ENCODE measurements at regions not wholly inside any gene's neighbourhood (a gene's known extent, or its start where the extent isn't known, plus 50 kb on each side); places are given as distances from the start of the nearest gene placed in this dataset.
"Not testable (repeated sequence)": the region's sequence is repeated elsewhere in the genome, so short reads cannot be mapped to it uniquely, and the experiment has no call there.

DNA sequence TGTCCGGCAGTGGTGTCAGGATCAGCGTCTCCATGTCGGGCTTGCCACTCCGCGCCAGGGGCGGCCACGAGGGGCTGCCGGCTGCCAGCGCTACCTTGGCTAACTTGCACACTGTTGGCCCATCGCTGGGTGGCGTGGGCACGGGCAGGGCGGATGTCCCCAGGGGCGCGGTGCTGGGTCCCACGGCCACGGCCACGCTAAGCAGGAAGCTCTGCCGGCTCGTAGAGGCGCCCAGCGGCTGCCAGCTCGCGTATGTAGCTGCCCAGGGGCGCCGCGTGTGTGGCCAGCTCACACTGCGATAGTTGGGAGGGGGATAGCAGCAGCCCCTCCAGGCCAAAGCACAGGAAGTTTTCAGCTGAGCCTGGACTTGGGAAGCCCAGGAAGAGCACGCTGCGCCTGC lies 249.4 kb downstream of the ANKRD30B start:
- DNase-seq (no peak), ATAC-seq (ENCODE audit: insufficient read depth, low FRiP score) (no peak)
- Histone ChIP-seq H3K36me3 (ENCODE audit: control insufficient read depth in 4 of 4, insufficient read depth in 4 of 4, low read length in 4 of 4) (no peaks in the 10 kb centered on the region), H3K27ac (ENCODE audit: low read depth in 1 of 2, low read length in 1 of 2) (no peak overlapping the region), H3K9me3 (ENCODE audit: control insufficient read depth in 4 of 4, insufficient read depth in 3 of 4, low read length in 3 of 4) (peaks cover 0 to 29% (median 0%) of the 10 kb centered on the region in 4 donors), H3K9ac (ENCODE audit: insufficient read depth in 1 of 2, low read length in 2 of 2) (no peak overlapping the region), H3K4me1 (ENCODE audit: control insufficient read depth in 5 of 5, insufficient read depth in 5 of 5, low read length in 5 of 5) (no peaks in the 10 kb centered on the region), H3K4me3 (no peak overlapping the region), H3K27me3 (ENCODE audit: control insufficient read depth in 3 of 3, insufficient read depth in 3 of 3, low read length in 2 of 3) (no peaks in the 10 kb centered on the region)
- WGBS, 2 donors, result 96% methylated on average over 30 of the region's 30 CpGs
- TF ChIP-seq, protein P1, sequence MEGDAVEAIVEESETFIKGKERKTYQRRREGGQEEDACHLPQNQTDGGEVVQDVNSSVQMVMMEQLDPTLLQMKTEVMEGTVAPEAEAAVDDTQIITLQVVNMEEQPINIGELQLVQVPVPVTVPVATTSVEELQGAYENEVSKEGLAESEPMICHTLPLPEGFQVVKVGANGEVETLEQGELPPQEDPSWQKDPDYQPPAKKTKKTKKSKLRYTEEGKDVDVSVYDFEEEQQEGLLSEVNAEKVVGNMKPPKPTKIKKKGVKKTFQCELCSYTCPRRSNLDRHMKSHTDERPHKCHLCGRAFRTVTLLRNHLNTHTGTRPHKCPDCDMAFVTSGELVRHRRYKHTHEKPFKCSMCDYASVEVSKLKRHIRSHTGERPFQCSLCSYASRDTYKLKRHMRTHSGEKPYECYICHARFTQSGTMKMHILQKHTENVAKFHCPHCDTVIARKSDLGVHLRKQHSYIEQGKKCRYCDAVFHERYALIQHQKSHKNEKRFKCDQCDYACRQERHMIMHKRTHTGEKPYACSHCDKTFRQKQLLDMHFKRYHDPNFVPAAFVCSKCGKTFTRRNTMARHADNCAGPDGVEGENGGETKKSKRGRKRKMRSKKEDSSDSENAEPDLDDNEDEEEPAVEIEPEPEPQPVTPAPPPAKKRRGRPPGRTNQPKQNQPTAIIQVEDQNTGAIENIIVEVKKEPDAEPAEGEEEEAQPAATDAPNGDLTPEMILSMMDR (IDR thresholded peaks at IDR 0.05; ENCODE audit: control extremely low read depth, extremely low read depth), result no peak

DNA sequence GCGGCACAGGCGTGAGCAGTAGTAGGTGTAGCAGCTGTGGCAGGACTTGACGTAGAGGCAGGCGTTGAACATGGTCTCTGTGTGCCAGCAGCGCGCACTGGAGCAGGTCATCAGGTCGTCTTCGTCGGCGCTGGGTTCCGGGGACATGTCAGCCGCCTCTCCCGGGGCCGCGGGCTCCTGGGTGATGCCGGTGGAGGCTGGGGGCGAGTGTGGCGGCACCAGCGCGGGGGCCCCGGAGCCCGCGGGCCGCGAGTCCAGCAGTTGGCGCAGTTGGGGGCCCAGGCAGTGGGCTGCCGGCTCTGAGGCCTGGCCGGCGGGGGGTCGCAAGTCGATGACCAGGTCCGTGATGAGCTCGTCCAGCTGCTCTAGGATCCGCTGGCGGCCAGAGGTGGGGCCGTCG lies 249.9 kb downstream of the ANKRD30B start:
- peaks cover 0 to 27% (median 0%) of the 10 kb centered on the region in 4 donors for H3K9me3 ChIP-seq (ENCODE audit: control insufficient read depth in 4 of 4, insufficient read depth in 3 of 4, low read length in 3 of 4)
- WGBS, 2 donors, result 95 to 96% methylated on average over 29 to 37 of the region's 37 CpGs
- DNase-seq; H3K9ac ChIP-seq (ENCODE audit: insufficient read depth in 1 of 2, low read length in 2 of 2); H3K36me3 ChIP-seq (ENCODE audit: control insufficient read depth in 4 of 4, insufficient read depth in 4 of 4, low read length in 4 of 4); ATAC-seq (ENCODE audit: insufficient read depth, low FRiP score); H3K27me3 ChIP-seq (ENCODE audit: control insufficient read depth in 3 of 3, insufficient read depth in 3 of 3, low read length in 2 of 3); H3K4me1 ChIP-seq (ENCODE audit: control insufficient read depth in 5 of 5, insufficient read depth in 5 of 5, low read length in 5 of 5); H3K27ac ChIP-seq (ENCODE audit: low read depth in 1 of 2, low read length in 1 of 2); H3K4me3 ChIP-seq: not testable (repeated sequence)

DNA sequence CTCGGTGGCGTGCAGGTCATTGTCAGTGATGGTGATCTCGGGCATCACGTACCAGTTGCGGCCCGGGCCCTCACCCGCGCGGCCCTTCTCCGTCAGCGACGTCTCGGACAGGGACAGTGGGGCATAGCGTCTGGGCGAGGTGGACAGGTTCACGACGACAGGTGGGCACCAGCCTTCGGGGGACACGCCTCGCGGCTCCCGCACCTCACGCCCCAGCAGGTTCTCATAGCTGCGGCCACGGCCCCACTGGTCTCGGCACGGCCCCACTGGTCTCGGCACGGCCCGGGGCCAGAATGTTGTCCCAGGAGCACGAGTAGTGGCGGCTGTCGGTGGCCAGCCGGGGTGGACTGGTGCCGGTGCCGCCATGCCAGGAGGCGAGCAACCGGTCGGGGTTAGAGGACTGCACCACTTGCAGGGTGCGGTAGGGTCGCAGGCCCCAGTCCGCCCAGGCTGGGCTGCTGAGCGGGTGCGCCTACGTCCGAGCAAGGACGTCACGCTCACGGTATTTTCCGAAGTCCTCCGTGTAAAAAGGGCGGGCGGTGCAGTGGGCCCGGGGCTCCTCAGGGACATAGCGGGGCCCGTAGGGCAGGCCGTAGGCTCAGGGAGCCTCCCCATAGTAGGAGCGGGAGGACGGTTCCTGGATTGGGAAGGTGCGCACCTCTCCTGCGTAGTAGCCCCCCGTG lies 250.5 kb downstream of the ANKRD30B start:
- H3K4me1 ChIP-seq (ENCODE audit: control insufficient read depth in 5 of 5, insufficient read depth in 5 of 5, low read length in 5 of 5); DNase-seq; ATAC-seq (ENCODE audit: insufficient read depth, low FRiP score); H3K27me3 ChIP-seq (ENCODE audit: control insufficient read depth in 3 of 3, insufficient read depth in 3 of 3, low read length in 2 of 3); H3K36me3 ChIP-seq (ENCODE audit: control insufficient read depth in 4 of 4, insufficient read depth in 4 of 4, low read length in 4 of 4); H3K9ac ChIP-seq (ENCODE audit: insufficient read depth in 1 of 2, low read length in 2 of 2); H3K4me3 ChIP-seq; H3K27ac ChIP-seq (ENCODE audit: low read depth in 1 of 2, low read length in 1 of 2): not testable (repeated sequence)
- WGBS, 2 donors, result 97% methylated on average over 51 to 62 of the region's 62 CpGs
- H3K9me3 ChIP-seq (ENCODE audit: control insufficient read depth in 4 of 4, insufficient read depth in 3 of 4, low read length in 3 of 4), result peaks cover 0 to 31% (median 0%) of the 10 kb centered on the region in 4 donors

DNA sequence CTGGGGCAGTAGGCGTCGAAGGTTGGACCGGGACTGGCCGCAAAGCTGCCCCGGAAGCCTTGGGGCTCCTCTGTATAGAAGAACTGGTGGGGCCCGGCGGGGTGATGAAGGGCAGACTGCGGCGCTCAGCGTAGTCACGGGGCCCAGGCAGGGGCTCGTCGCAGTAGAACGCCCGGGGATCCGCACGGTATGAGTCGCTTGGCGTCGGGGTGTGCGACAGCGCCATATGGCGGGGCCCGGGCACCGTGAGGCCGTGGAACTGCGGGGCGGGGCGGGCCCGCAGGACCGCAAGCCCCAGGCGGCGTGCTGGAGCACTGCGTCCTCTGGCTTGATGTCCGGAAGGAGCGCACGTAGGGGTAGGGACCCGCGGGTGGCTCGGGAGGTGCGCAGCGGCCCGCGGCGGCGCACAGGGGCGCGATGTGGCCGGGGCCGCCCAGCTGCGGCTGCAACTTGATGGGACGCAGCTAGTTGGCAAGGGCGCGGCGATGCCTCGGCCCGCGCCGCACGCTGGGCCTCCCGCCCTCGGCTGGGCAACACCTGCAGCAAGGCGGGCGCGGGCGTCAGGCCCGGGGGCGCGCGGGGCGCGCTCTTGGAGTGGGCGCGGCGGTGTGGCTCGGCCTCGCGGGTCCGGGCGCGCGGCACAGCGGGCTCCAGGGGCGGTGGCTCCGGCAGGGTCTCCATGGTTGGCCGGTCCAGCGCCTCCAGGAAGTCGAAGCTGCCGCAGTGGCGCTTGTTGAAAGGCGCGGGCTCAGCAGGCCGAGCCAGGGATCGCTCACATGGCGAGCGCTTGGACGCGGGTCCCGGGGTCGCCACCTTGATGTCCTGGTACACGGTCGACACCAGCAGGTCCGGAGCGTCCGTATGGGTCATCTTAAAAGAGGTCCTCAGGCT lies 251.4 kb downstream of the ANKRD30B start:
- Histone ChIP-seq H3K9ac (ENCODE audit: insufficient read depth in 1 of 2, low read length in 2 of 2) (no peak overlapping the region), H3K9me3 (ENCODE audit: control insufficient read depth in 4 of 4, insufficient read depth in 3 of 4, low read length in 3 of 4) (peaks cover 0 to 32% (median 0%) of the 10 kb centered on the region in 4 donors), H3K36me3 (ENCODE audit: control insufficient read depth in 4 of 4, insufficient read depth in 4 of 4, low read length in 4 of 4) (no peaks in the 10 kb centered on the region), H3K4me3 (no peak overlapping the region), H3K27me3 (ENCODE audit: control insufficient read depth in 3 of 3, insufficient read depth in 3 of 3, low read length in 2 of 3) (no peaks in the 10 kb centered on the region), H3K4me1 (ENCODE audit: control insufficient read depth in 5 of 5, insufficient read depth in 5 of 5, low read length in 5 of 5) (no peaks in the 10 kb centered on the region), H3K27ac (ENCODE audit: low read depth in 1 of 2, low read length in 1 of 2) (no peak overlapping the region)
- WGBS, 2 donors, result 26 to 40% methylated on average over 87 to 105 of the region's 105 CpGs
- ATAC-seq (ENCODE audit: insufficient read depth, low FRiP score) (no peak), DNase-seq (no peak)
- TF ChIP-seq, protein P1 (IDR thresholded peaks at IDR 0.05; ENCODE audit: control extremely low read depth, extremely low read depth), result no peak

DNA sequence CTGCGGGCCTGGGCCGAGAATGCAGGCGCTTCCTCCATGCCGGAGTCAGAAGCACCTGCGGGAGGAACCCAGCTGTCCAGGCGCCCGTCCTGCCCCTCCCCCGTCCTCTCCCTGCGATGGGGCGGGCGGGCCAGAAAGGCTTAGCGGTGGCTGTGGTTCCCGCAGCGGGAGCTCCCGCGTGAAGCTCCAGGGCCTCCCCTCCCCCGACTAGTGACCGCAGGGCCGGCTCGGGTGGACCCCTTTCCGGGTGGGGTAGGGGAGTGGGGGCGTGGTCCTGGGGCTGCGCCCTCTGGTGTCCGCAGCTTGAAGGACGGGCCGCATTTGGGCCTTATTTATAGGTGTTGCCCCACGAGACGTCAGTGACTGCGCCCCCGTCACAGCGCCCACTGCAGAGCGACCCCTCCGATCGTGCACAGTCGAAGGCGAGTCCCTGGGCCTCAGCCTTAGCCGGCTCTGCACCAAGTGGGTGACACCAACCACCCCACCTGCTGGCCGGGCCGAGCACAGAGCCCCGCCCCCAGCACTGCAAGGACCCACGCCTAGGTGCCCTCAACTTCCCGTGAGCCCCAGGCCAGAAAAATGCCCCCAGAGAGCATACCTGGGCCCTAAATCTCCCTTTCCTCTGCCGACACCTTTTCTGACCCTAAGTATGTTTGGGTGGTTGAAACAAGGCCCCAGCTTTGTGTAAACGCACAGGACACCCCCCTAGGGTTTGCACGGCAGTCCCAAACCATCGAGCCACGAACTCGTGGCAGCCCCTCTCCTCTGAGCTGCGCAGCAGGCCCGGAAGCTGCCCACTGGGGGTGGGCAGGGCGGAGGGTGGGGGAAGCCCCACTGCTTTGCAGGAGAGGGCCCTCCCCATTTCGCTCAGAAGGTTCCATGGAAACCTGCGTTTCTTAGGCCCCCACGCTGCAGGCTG lies 252.4 kb downstream of the ANKRD30B start:
- H3K27me3 ChIP-seq (ENCODE audit: control insufficient read depth in 3 of 3, insufficient read depth in 3 of 3, low read length in 2 of 3); H3K27ac ChIP-seq (ENCODE audit: low read depth in 1 of 2, low read length in 1 of 2); H3K36me3 ChIP-seq (ENCODE audit: control insufficient read depth in 4 of 4, insufficient read depth in 4 of 4, low read length in 4 of 4); H3K4me3 ChIP-seq; DNase-seq; ATAC-seq (ENCODE audit: insufficient read depth, low FRiP score); H3K9ac ChIP-seq (ENCODE audit: insufficient read depth in 1 of 2, low read length in 2 of 2); H3K4me1 ChIP-seq (ENCODE audit: control insufficient read depth in 5 of 5, insufficient read depth in 5 of 5, low read length in 5 of 5): not testable (repeated sequence)
- H3K9me3 ChIP-seq (ENCODE audit: control insufficient read depth in 4 of 4, insufficient read depth in 3 of 4, low read length in 3 of 4), result peaks cover 0 to 34% (median 0%) of the 10 kb centered on the region in 4 donors
- 51 to 58% methylated on average over 43 to 54 of the region's 54 CpGs for WGBS, 2 donors

Measured in lung (tissue), 11 donors.